Astrocyte (in vitro differentiated cells and primary cell): ENCODE measurements at regions not wholly inside any gene's neighbourhood (a gene's known extent, or its start where the extent isn't known, plus 50 kb on each side); places are given as distances from the start of the nearest gene placed in this dataset.

Experiments used
- DNase-seq: peaks from one replicate; pipeline ENCODE4 v3.0.0-alpha.2; 2010; ENCODE audit warnings: low read depth
- FAIRE-seq: peaks from 2 replicates; lab custom pipeline; 2011; peaks lifted over from hg19 to GRCh38; lab: Jason Lieb, UNC
- H2AFZ ChIP-seq: 2 replicates; pipeline ENCODE4 v1.6.0; 2012; ENCODE audit warnings: low read depth, low read length, inconsistent platforms
- H3K27ac ChIP-seq: 2 replicates; pipeline ENCODE4 v1.5.1; 2011; ENCODE audit warnings: low read depth, low read length, inconsistent platforms
- H3K27me3 ChIP-seq: 2 replicates; pipeline ENCODE4 v1.6.0; 2011; ENCODE audit warnings: low read length, inconsistent platforms; ENCODE audit not compliant: insufficient read depth
- H3K36me3 ChIP-seq: 2 replicates; pipeline ENCODE4 v1.5.1; 2011; ENCODE audit warnings: low read length, inconsistent platforms; ENCODE audit not compliant: insufficient read depth
- H3K4me1 ChIP-seq: 2 replicates; pipeline ENCODE4 v1.5.1; 2011; ENCODE audit warnings: low read length, inconsistent platforms; ENCODE audit not compliant: insufficient read depth
- H3K4me2 ChIP-seq: 2 replicates; pipeline ENCODE4 v1.6.0; 2012; ENCODE audit warnings: low read length, inconsistent platforms
- H3K4me3 ChIP-seq: 2 replicates; pipeline ENCODE4 v1.5.1; 2011; ENCODE audit warnings: low read depth, mild to moderate bottlenecking, low read length, inconsistent platforms; ENCODE audit not compliant: insufficient read depth
- H3K79me2 ChIP-seq: 2 replicates; pipeline ENCODE4 v1.6.0; 2012; ENCODE audit warnings: mild to moderate bottlenecking, low read length, inconsistent platforms; ENCODE audit not compliant: insufficient read depth
- H3K9ac ChIP-seq: 2 replicates; pipeline ENCODE4 v1.6.0; 2012; ENCODE audit warnings: mild to moderate bottlenecking, low read length, inconsistent platforms
- H3K9me3 ChIP-seq: 2 replicates; pipeline ENCODE4 v1.5.1; 2012; ENCODE audit warnings: low read depth, mild to moderate bottlenecking, low read length, inconsistent platforms; ENCODE audit not compliant: insufficient read depth
- H4K20me1 ChIP-seq: 2 replicates; pipeline ENCODE4 v1.6.0; 2012; ENCODE audit warnings: low read length, inconsistent platforms; ENCODE audit not compliant: insufficient read depth
- H3K27ac Mint-ChIP-seq: one replicate; pipeline ENCODE4 v1.8.0; 2021; ENCODE audit warnings: mild to moderate bottlenecking, mixed read lengths; ENCODE audit not compliant: unreplicated experiment
- H3K27me3 Mint-ChIP-seq: one replicate; pipeline ENCODE4 v1.8.0; 2021; ENCODE audit warnings: low read depth, mixed read lengths; ENCODE audit not compliant: unreplicated experiment
- H3K36me3 Mint-ChIP-seq: one replicate; pipeline ENCODE4 v1.8.0; 2021; ENCODE audit warnings: low read depth, mixed read lengths; ENCODE audit not compliant: unreplicated experiment
- H3K4me1 Mint-ChIP-seq: one replicate; pipeline ENCODE4 v1.8.0; 2021; ENCODE audit warnings: low read depth, mixed read lengths; ENCODE audit not compliant: unreplicated experiment
- H3K4me3 Mint-ChIP-seq: one replicate; pipeline ENCODE4 v1.8.0; 2021; ENCODE audit warnings: mild to moderate bottlenecking, moderate library complexity, mixed read lengths; ENCODE audit not compliant: unreplicated experiment
- H3K9me3 Mint-ChIP-seq: one replicate; pipeline ENCODE4 v1.8.0; 2021; ENCODE audit warnings: mild to moderate bottlenecking, mixed read lengths; ENCODE audit not compliant: unreplicated experiment
- EZH2 ChIP-seq: IDR thresholded peaks from 2 replicates; pipeline ENCODE4 v1.6.1; 2012; ENCODE audit warnings: mild to moderate bottlenecking, low read length, inconsistent platforms; ENCODE audit not compliant: insufficient read depth
- TF ChIP-seq, protein P1 (sequence below): IDR thresholded peaks from 2 replicates; pipeline ENCODE4 v1.5.1; 2011; ENCODE audit warnings: low read depth, mild to moderate bottlenecking, inconsistent platforms, low read length, moderate library complexity; ENCODE audit not compliant: insufficient read depth

DNA sequence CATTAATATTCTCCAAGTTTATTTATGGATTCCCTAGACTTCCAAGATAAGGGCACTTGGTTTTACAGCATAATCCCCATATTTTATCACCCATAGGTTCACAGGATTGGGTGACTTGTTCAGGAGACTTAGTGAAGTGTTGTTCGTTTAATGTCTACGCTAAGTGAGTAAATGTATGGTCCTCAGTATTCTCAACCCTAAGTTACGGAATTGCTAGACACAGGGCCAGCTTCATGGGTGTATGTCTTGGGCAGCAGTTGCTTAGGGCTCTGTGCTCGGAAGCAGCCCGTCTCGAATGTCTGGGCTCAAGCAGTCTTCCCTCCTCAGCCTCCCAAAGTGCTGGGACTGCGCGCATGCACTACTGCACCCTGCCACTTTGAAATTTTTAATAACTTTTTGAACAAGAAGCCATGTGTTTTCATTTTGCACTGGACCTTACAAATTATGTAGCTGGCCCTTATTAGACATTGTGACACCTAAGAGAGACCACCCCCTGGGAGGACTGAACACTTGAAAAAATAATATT is 91.5 kb upstream of the ZNF217 start:
- Histone ChIP-seq H3K9me3 (no peaks in the 10 kb centered on the region), H4K20me1 (no peaks in the 10 kb centered on the region), H3K4me2 (no peak overlapping the region), H2AFZ (no peak overlapping the region), H3K9ac (no peak overlapping the region), H3K36me3 (no peaks in the 10 kb centered on the region), H3K27me3 (no peaks in the 10 kb centered on the region), H3K79me2 (no peaks in the 10 kb centered on the region), H3K4me3 (no peak overlapping the region), H3K27ac (no peak overlapping the region), H3K4me1 (no peaks in the 10 kb centered on the region)
- Mint-ChIP-seq H3K36me3 (no peaks in the 10 kb centered on the region), H3K4me1 (no peaks in the 10 kb centered on the region), H3K27me3 (no peaks in the 10 kb centered on the region), H3K9me3 (no peaks in the 10 kb centered on the region), H3K27ac (no peak overlapping the region), H3K4me3 (no peak overlapping the region)
- TF ChIP-seq, protein P1, sequence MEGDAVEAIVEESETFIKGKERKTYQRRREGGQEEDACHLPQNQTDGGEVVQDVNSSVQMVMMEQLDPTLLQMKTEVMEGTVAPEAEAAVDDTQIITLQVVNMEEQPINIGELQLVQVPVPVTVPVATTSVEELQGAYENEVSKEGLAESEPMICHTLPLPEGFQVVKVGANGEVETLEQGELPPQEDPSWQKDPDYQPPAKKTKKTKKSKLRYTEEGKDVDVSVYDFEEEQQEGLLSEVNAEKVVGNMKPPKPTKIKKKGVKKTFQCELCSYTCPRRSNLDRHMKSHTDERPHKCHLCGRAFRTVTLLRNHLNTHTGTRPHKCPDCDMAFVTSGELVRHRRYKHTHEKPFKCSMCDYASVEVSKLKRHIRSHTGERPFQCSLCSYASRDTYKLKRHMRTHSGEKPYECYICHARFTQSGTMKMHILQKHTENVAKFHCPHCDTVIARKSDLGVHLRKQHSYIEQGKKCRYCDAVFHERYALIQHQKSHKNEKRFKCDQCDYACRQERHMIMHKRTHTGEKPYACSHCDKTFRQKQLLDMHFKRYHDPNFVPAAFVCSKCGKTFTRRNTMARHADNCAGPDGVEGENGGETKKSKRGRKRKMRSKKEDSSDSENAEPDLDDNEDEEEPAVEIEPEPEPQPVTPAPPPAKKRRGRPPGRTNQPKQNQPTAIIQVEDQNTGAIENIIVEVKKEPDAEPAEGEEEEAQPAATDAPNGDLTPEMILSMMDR = no peak
- TF ChIP-seq EZH2 = no peak
- FAIRE-seq (no peak), DNase-seq (no peak)

DNA sequence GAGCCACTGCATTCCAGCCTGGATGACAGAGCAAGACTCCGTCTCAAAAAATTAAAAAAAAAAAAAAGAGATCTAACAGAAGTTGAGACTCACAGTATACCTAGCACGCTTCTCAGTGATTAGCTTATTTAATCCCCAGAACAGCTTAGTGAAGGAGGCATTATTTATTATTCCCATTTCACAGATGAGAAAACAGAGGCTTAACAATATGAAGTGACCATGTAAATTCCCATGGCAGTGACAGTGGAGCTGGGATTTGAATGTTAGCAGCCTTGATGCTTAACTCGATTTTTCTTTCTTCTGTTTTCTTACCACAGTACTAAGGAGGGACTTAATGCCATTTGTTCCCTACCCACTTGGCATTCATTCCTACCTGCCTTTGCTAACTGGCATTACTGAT is 89.9 kb upstream of the ZNF217 start:
- Mint-ChIP-seq H3K4me3 (no peak overlapping the region), H3K36me3 (no peaks in the 10 kb centered on the region), H3K27ac (no peak overlapping the region), H3K27me3 (no peaks in the 10 kb centered on the region), H3K9me3 (no peaks in the 10 kb centered on the region), H3K4me1 (peaks cover 5% of the 10 kb centered on the region)
- H3K27ac ChIP-seq = no peak overlapping the region
- H3K27me3 ChIP-seq = no peaks in the 10 kb centered on the region
- no peak overlapping the region for H2AFZ ChIP-seq
- TF ChIP-seq, protein P1 = no peak
- no peak for TF ChIP-seq EZH2
- H3K36me3 ChIP-seq = no peaks in the 10 kb centered on the region
- no peak for DNase-seq
- no peak for FAIRE-seq
- no peaks in the 10 kb centered on the region for H3K9me3 ChIP-seq
- no peaks in the 10 kb centered on the region for H4K20me1 ChIP-seq
- no peak overlapping the region for H3K4me3 ChIP-seq
- no peaks in the 10 kb centered on the region for H3K4me1 ChIP-seq
- H3K9ac ChIP-seq = no peak overlapping the region
- no peaks in the 10 kb centered on the region for H3K79me2 ChIP-seq
- H3K4me2 ChIP-seq = no peak overlapping the region

DNA sequence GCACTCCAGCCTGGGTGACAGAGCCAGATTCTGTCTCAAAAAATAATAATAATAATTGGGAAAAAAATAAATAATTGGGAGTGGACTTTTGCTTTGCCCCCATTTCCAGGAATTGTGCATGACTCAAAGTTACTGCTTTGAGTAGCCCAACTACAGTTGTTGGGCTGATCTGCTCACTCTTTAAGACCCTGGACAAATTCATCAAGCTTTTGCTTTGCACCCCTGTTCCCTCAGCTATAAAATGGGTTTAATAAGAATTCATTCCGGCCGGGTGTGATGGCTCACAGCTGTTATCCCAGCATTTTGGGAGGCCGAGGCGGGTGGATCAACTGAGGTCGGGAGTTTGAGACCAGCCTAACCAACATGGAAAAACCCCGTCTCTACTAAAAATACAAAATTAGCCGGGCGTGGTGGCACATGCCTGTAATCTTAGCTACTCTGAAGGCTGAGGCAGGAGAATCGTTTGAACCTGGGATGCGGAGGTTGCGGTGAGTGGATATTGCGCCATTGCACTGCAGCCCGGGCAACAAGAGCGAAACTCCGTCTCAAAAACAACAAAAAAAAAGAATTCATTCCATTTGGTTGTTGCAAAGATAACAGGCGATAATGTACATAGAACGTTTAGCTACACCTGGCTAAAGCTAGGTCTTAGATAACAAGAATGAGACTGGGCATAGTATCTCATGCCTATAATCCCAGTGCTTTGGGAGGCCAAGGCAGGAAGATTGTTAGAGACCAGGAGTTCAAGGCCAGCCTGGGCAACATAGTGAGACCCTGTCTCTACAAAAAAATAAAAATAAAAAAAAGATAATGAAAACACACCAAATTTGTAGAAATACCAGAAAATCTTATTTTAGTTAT is 87.9 kb upstream of the ZNF217 start:
- Histone ChIP-seq H3K27me3 (no peaks in the 10 kb centered on the region), H3K27ac (no peak overlapping the region), H3K9ac (no peak overlapping the region), H4K20me1 (no peaks in the 10 kb centered on the region), H3K9me3 (no peaks in the 10 kb centered on the region), H3K4me3 (no peak overlapping the region), H3K4me1 (peaks cover 10% of the 10 kb centered on the region), H3K4me2 (no peak overlapping the region), H3K36me3 (no peaks in the 10 kb centered on the region), H3K79me2 (no peaks in the 10 kb centered on the region), H2AFZ (no peak overlapping the region)
- Mint-ChIP-seq H3K4me1 (peaks cover 17% of the 10 kb centered on the region), H3K27me3 (no peaks in the 10 kb centered on the region), H3K36me3 (no peaks in the 10 kb centered on the region), H3K9me3 (no peaks in the 10 kb centered on the region), H3K27ac (no peak overlapping the region), H3K4me3 (no peak overlapping the region)
- TF ChIP-seq, protein P1 = no peak
- no peak for TF ChIP-seq EZH2
- FAIRE-seq (no peak), DNase-seq (no peak)
